ENCODE measurements at regions not wholly inside any gene's neighbourhood (a gene's known extent, or its start where the extent isn't known, plus 50 kb on each side); places are given as distances from the start of the nearest gene placed in this dataset.

DNA sequence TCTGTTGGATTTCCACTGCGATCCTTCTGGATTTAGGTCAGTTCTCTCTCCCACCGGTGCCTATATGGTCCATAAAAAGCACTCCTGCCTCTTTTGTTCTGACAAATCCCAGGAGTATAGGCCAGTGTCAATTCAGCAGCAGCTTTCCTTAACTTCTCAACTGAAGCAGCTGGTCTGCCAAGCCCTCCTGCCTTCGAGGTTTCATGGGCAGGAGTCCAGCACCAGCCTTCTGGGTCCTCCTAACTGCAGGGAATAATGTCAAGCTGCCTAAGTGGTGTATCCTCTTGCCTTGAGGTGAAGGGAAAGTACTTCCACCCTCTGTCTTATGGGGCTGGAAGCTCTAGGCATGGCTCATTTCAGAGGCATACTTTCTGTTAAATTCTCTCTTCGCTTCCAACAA is 149.4 kb upstream of the NCAM1 start:
- TF ChIP-seq, protein P1, sequence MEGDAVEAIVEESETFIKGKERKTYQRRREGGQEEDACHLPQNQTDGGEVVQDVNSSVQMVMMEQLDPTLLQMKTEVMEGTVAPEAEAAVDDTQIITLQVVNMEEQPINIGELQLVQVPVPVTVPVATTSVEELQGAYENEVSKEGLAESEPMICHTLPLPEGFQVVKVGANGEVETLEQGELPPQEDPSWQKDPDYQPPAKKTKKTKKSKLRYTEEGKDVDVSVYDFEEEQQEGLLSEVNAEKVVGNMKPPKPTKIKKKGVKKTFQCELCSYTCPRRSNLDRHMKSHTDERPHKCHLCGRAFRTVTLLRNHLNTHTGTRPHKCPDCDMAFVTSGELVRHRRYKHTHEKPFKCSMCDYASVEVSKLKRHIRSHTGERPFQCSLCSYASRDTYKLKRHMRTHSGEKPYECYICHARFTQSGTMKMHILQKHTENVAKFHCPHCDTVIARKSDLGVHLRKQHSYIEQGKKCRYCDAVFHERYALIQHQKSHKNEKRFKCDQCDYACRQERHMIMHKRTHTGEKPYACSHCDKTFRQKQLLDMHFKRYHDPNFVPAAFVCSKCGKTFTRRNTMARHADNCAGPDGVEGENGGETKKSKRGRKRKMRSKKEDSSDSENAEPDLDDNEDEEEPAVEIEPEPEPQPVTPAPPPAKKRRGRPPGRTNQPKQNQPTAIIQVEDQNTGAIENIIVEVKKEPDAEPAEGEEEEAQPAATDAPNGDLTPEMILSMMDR (IDR thresholded peaks at IDR 0.05): no peak
- H3K36me3 Mint-ChIP-seq (ENCODE audit: low read depth): no peaks in the 10 kb centered on the region
- H3K9me3 Mint-ChIP-seq (ENCODE audit: low read depth): peaks cover 9% of the 10 kb centered on the region
- H3K4me3 Mint-ChIP-seq (ENCODE audit: unreplicated experiment): no peak overlapping the region
- H3K4me1 Mint-ChIP-seq (ENCODE audit: low read depth): no peaks in the 10 kb centered on the region
- H3K27me3 Mint-ChIP-seq (ENCODE audit: low read depth): peaks cover 6% of the 10 kb centered on the region
- no peak overlapping the region for H3K27ac Mint-ChIP-seq (ENCODE audit: unreplicated experiment)
- DNase-seq (ENCODE audit: low spot score): no peak

DNA sequence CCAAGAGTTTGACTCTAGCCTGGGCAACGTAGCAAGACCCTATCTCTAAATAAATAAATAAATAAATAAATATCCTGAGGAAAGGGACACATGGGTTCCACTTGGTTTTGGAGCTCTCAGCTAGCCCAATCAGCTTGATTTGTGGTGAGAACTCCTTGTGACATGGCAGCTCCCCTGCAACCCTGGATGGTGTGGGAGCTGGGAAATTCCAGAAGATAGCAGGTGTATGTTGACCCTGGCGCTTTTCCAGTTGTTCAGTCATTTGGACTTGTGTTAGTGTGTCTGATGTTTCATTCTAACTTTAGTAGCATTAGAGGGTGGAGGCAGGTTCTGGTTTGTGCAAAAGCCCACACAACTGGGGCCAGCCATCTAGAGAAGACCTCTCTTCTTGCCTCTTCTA is 148.5 kb upstream of the NCAM1 start:
- Mint-ChIP-seq H3K9me3 (ENCODE audit: low read depth) (peaks cover 9% of the 10 kb centered on the region), H3K36me3 (ENCODE audit: low read depth) (no peaks in the 10 kb centered on the region), H3K27me3 (ENCODE audit: low read depth) (peaks cover 3% of the 10 kb centered on the region), H3K4me1 (ENCODE audit: low read depth) (no peaks in the 10 kb centered on the region), H3K4me3 (ENCODE audit: unreplicated experiment) (no peak overlapping the region), H3K27ac (ENCODE audit: unreplicated experiment) (no peak overlapping the region)
- TF ChIP-seq, protein P1 (IDR thresholded peaks at IDR 0.05): no peak
- no peak for DNase-seq (ENCODE audit: low spot score)

DNA sequence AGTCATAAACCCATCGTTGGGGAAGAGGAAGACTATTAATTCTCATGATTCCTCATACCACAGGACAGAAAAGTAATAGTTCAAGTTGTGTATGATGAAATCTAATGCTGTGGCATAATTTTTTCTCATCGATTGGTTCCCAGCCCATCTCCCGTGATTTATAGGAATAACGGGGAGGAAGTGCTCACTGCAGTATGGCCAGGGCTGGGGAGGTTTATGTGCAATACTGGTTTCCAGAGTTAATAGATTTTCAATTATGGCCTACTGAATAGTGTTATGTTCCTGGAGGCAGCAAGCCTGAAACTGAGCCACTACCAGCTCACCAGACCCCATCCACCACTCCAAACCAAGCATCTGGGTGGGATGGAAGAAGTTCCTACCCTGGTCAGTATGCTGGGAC is 147.1 kb upstream of the NCAM1 start:
- Mint-ChIP-seq H3K4me3 (ENCODE audit: unreplicated experiment) (no peak overlapping the region), H3K9me3 (ENCODE audit: low read depth) (peaks cover 9% of the 10 kb centered on the region), H3K27ac (ENCODE audit: unreplicated experiment) (no peak overlapping the region), H3K4me1 (ENCODE audit: low read depth) (no peaks in the 10 kb centered on the region), H3K36me3 (ENCODE audit: low read depth) (no peaks in the 10 kb centered on the region), H3K27me3 (ENCODE audit: low read depth) (peaks cover 5% of the 10 kb centered on the region)
- DNase-seq (ENCODE audit: low spot score): no peak
- TF ChIP-seq, protein P1 (IDR thresholded peaks at IDR 0.05): no peak

DNA sequence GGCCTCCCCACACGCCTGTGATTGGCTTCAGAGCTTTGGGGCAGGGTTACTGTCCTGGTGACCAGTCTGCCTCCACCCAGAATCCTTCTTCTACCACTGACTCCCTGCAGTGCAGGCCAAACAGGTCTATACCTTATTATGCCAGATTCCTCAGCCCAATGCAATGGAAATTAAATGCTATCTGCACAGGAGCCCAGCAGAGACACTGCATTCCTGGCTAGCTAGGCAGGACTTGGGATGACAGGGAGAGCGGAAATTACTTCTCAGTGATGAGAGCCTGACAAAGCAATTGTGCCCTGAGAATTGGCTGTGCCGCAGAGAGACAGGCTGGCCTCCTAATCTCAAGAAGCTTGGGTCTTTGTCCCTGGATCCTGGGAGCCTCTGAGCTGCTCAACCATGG is 143.8 kb upstream of the NCAM1 start:
- Mint-ChIP-seq H3K4me1 (ENCODE audit: low read depth) (no peaks in the 10 kb centered on the region), H3K27me3 (ENCODE audit: low read depth) (peaks cover 8% of the 10 kb centered on the region)
- TF ChIP-seq, protein P1 (IDR thresholded peaks at IDR 0.05): no peak

DNA sequence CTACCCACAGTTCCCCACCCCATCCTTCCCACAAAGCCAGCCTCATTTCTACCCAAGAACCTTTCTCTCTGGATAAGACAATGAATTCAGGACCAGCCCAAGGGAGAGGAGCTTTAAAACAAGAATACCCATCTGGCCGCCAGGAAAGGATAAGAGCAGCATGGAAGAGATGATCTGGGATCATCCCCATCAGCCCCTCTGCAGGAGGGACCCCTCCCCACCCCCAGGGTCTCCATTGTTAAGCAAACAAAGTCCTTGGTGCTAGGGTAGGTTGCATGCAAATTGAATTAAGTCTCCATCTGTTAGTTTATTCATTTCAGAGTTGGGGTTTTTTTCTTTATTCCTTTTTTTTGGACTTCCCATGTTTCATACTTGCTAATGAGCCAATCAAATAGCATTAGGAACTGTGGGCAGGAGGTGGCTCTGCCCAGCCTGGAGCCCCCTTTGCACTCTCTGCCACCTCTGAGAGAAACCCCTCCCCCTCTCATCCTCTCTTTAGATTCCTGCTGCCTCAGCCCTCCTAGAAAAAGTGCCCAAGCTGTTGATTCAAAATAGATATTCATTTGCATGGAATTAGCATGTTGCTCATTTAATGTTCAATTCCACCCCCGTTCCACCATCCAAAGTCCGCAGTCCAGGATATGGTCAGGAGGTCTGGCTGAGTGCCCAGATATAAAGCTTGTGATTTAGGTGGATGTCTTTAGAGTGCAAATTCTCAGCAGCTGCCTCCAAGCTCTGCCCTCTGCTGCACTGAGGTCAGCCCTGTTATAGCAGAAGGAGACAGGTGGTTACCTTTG is 138.5 kb upstream of the NCAM1 start:
- Mint-ChIP-seq H3K27me3 (ENCODE audit: low read depth) (peaks cover 6% of the 10 kb centered on the region), H3K36me3 (ENCODE audit: low read depth) (no peaks in the 10 kb centered on the region), H3K4me3 (ENCODE audit: unreplicated experiment) (no peak overlapping the region), H3K9me3 (ENCODE audit: low read depth) (no peaks in the 10 kb centered on the region), H3K27ac (ENCODE audit: unreplicated experiment) (no peak overlapping the region), H3K4me1 (ENCODE audit: low read depth) (no peaks in the 10 kb centered on the region)
- DNase-seq (ENCODE audit: low spot score): no peak
- TF ChIP-seq, protein P1 (IDR thresholded peaks at IDR 0.05): no peak

More for the DNA sequence above, 143.8 kb upstream of the NCAM1 start:
- Mint-ChIP-seq H3K9me3 (ENCODE audit: low read depth) (peaks cover 5% of the 10 kb centered on the region), H3K27ac (ENCODE audit: unreplicated experiment) (no peak overlapping the region), H3K4me3 (ENCODE audit: unreplicated experiment) (no peak overlapping the region), H3K36me3 (ENCODE audit: low read depth) (no peaks in the 10 kb centered on the region)
- DNase-seq (ENCODE audit: low spot score): no peak

All from chondrocyte (in vitro differentiated cells).